HG02763 (cell line): ENCODE measurements at regions not wholly inside any gene's neighbourhood (a gene's known extent, or its start where the extent isn't known, plus 50 kb on each side); places are given as distances from the start of the nearest gene placed in this dataset.
"Not testable (repeated sequence)": the region's sequence is repeated elsewhere in the genome, so short reads cannot be mapped to it uniquely, and the experiment has no call there.

Source experiments
- ATAC-seq: cut with Tn5 transposase; IDR thresholded peaks from one replicate; pipeline ENCODE4 v1.9.1; 2021; ENCODE audit warnings: mild to moderate bottlenecking, moderate library complexity; ENCODE audit not compliant: unreplicated experiment

DNA sequence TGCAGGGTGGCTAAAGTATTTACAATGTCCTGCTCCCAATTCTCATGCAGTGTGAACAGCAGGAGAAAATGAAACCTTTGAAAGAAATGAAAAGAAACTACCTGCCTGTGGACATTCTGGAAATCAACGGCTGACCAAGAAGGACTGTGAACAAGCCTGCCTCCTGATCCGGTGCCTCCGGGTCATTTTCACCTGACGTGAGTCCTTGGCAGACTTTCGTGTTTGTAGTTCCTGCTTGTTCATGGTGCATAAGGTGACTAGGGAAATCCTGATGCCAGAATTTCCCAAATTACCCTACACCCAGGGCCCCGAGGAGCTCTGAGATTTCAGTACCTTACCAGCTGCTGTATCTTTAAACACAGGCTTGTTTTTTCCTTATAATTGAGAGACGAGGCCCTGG lies 317.5 kb downstream of the TLE1 start:
- no peak for ATAC-seq

DNA sequence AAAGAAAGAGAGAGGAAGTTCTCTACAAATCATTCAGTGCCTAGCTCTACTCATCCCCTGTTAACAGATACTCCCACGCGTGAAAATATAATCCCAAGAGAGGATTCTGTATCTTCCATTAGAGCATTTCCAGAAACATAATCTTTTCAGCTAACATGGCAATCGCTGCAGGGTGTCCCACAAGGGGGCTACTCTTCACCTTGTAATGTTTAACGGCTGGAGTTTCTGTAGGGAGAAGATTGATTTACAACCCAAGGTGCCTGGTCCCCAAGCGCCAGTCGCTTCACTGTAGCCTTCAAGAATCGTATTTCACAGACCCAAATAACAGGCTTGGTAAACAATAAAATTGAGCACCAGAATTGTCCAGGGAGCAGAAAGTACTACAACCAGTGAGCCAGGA lies 318.7 kb downstream of the TLE1 start:
- ATAC-seq: no peak

DNA sequence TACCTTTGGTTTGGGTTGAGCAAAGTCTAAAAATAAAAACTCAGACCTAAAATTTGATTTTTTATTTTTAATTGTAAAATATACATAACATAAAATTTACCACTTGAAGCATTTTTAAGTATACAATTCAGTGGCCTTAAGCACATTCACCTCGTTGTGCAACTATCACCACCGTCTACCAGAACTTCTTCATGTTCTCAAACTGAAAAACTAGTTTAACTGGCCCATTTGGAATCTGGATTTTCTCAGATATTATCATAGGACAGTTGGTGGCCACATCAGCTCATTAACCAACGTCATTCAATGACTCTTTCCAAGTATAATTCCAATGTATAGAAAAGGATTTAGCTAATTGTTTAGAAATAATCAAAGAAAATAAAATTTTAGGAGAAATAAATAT lies 319.3 kb downstream of the TLE1 start:
- no peak for ATAC-seq

DNA sequence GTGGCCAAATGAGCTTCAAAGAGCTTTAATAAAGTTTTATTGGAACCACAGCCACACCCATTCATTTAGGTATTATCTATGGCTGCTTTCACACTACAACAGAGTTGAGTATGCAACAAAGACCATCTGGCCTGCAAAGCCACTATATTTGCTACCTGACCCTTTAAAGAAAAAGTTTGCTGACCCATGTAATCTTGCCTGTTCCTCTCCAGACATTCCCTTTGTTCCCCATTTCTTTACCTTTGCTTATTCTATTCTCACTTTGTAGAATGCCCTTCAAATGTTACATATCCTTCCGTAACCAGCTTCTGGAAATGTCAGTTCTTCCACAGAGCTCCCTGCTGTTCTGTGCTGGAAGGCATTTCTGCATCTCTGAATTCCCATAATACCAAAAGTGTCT lies 320.2 kb downstream of the TLE1 start:
- no peak for ATAC-seq

DNA sequence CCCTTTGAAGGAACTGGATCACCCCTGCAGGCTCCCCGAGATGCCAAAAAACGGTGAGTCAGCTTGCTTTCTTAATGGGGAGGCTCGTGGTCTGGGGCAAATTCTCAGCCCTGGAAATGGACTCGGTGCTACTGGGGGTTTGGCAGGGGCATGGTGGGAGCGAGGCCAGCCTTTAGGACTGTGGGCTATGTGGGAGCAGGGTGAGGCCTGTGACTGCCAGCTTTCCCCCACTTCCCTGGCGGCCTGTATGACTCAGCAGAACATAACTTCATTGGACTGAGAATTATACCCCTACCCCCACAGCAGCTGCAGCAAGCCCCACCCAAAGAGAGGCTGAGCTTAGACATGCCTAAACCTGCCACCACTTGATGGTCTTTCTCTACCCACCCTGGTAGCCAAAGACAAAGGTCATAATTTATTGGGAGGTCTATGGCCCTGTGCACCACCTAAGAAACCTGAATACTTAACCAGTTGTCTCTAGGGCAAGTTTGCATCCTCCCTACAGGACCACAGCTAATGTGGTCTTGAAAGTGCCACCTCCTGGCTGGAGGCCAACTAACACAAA lies 325.3 kb downstream of the TLE1 start:
- no peak for ATAC-seq

DNA sequence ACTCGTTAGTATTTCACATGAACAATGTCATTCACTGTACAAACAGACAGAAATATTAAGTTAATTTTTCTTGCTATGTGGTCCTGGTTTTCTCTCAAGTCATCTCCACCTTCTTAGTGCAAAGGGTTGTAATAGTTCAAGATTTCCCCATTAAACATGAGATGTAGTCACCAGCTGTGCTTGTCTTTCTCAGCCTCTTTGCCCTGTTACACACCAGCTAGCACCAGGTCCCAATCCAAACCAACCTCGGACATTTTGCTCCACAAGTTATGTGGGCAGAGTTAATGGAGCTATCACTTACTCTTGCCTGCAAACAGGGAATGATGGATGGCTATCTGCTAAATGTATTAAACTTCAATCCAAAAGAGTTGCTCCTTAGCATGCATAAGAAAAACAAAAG lies 328.1 kb downstream of the TLE1 start:
- no peak for ATAC-seq

DNA sequence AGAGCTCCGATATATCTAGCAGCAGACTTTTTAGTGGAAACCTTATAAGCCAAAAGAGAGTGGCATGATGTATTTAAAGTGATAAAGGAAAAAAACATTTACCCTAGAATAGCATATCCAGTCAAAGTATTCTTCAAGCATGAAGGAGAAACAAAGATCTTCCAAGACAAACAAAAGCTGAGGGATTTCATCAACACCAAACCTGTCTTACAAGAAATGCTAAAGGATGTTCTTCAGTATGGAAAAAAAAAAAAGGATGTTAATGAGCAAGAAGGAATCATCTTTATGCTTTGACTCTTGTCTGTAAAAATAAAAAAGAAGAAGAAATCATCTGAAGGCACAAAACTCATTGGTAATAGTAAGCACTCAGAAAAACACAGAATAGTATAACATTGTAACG lies 338.2 kb downstream of the TLE1 start:
- no peak for ATAC-seq

DNA sequence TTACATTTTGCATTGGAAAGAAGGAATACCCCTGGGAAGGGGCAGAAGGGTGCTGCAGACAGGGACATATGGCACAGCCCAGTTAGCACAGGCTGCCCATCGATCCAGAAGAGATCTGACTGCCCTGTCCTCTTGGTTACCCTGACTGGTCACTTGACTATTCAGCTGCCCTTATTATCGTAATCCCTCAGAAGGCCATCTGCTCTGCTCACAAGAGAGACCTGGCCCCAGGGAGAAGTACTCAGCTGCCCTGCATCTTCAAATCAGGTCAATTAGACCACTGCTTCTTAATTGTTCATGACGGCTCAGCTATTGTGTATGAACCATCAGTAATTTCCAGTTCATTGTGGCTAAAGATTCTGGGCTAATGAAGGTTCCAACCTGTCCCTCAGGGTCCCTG lies 345.0 kb downstream of the TLE1 start:
- no peak for ATAC-seq

DNA sequence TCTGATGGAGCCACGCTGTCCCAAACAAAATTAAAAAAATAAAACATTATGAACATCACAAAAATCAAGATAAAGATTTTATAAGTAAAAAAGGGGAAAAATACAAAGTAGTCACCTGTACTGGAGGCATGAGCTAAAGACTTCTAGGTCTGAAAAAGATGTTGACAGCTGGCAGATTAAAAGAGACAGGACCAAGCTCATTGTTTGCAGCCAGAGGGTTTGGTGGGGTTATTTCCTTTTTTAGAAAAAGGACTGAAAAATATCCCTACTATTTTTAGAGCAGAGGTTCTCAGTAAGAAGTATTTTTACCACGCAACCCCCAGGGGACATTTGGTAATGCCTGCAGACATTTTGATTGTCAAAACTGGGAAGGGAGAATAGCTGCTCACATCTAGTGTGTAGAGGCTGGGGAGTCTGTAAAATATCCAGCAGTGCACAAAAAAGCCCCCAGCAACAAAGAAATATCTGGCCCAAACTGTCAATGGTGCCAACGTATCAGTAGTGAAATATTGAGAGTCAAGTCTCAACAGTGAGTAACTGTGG lies 353.4 kb downstream of the TLE1 start:
- no peak for ATAC-seq

DNA sequence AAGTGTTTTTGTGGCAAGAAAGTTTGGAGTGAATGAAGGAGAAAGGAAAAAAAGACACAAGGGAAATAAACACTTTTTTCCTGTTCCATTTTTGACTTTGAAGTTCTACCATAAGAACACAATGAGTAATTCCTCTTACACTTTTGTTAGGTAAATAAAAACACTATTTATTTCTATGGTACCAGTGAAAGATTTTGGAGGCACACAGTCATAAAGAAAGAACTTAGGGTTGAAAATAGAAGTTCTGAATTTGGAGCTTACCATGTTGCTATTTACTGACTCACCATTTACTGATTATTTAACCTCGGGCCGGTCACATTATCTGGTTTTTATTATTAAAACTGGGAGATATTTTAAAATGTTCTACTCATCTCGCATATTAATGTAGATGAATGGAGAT lies 367.8 kb downstream of the TLE1 start:
- ATAC-seq: no peak

DNA sequence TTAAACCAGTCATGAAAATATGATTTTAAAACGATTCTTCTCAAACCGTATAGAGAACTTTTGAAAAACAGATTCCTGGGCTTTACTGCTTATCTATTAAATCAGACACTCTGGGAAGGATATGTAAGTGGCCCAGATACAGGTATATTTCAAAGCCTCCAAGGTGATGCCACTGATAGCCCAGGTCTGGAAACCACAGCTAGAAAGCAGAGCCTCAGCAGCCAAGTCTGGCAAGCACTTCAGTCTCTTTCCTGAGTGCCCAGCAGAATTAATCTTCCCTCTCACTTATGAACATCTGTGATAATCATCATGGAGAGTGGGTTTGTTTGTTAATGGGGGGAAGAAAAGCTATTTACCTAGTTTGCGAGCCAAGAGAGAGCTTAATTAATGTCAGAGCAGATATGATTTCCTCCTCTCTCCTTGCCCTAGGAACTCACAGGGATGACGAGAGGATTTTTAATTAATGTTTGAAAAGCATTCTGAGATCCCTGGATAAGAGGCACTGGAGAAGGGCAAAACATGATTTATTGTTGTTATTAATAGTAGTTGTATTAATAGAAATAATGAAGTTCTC lies 368.4 kb downstream of the TLE1 start:
- ATAC-seq: no peak

DNA sequence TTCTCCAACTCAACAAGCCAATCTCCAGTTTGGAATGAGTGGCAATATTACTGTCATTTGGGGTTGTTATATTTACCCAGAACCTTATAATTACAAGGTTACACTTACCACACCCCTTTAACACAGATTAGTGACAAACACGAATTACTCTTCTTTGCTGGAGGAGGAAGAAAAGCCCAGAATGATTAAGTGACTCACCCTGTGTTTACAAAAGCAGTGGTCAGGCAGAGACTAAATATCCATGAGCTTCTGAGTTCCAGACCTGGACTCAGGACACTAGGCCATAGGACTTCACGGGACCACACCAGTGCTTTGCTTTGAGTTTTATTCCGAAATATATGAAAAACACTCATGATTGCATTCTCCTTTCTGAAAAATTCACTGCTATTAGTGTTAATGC lies 370.8 kb downstream of the TLE1 start:
- ATAC-seq: no peak

DNA sequence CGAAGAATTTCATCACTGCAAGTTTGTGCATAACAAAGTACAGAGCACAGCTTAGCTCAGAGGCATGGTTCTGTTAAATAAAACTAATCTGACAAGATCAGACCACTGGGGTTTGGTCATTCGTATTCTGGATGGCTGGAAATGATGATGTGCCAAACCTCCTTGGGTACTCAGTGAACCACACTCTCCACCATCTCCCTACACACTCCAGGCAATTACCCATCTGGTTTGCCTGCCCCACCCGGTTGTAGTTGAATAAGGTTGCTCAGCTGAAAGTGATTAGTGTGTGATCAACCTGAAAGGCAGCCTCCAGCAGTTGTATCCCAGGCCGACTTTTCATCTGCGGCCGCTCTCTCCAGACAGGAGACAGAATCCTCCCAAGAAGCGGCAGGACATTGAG lies 371.4 kb downstream of the TLE1 start:
- no peak for ATAC-seq

DNA sequence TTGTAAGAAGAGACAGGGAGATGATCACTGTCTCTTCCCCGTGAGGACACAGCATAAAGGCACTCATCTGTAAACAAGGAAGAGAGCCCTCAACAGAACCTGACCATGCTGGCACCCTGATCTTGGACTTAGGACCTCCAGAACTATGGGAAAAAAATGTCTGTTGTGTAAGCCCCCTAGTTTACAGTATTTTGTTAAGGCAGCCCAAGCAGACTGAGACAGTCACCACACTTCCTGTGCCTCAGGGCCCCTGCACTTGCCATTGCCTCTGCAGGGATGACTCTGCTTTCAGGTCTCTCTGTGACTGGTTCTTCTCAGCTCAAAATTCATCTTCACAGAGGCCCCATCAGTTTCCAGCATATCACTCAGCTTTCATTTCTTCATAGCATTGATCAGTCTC lies 372.1 kb downstream of the TLE1 start:
- ATAC-seq: no peak

DNA sequence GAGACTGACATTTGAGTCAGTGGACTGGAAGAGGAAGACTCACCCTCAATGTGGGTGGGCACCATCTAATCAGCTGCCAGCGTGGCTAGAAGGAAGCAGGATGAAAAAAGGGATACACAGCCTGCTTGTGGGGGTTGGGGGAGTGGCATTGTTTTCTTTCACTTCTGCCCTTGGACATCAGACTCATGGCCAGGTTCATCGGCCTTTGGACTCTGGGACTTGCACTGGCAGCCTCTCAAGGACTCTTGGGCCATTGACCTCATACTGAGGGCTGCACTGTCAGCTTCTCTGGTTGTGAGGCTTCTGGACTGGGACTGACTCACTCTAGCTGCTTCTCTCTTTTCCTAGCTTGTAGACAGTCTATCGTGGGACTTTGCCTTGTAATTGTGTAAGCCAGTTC lies 374.9 kb downstream of the TLE1 start:
- no peak for ATAC-seq

DNA sequence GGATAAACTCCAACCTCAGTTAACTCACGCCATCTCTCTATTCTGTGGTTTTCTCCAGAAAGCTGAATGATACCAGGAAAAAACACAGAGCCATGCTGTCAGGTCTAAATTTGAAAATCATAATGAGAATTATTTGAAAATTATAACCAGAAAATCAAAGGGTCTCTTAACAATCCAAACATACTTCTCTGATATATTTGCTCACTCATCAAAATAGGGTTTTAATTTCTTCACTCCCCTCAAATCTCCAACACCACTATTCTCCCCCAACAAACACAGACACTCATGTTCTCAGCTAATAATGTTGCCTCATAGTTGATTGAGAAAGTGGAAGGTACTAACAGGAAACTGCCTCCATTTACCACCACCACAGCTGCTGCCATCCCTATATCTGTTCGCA lies 375.5 kb downstream of the TLE1 start:
- no peak for ATAC-seq

DNA sequence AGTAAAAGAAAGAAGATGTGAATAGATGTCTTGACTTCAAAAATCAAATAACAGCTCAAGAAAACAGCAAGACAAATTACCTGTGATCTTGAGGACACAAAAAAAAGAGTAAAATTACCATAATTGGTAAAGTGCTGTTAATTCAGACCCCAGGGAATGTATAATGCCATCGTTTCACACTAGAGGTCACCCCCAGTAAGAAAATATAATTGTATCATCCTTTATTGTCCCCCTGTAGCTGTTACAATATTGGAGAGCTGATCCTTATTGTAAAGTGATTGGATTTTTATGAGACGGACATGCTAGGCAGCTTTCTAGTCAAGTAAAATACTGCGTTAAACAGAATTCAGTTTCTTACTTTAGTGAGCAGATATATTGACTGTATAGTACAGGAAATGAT lies 377.0 kb downstream of the TLE1 start:
- no peak for ATAC-seq

DNA sequence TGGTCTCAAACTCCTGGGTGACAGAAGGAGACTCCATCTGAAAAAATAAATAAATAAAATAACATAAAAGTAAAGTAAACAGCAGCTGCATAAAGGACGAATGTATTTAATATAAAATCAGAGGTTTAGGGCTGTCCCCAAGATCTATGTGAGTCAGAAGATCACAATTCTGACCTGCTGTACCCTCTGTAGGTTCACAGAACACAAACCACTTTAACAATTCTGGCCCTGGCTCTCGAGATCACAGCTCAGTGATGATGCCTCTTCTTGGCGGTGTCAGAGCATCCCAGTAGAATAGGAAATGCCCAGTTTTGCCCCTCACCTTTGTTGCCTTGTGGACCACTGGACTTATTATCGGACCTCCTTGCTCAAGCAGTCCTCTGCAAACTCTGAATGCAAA lies 380.9 kb downstream of the TLE1 start:
- no peak for ATAC-seq

DNA sequence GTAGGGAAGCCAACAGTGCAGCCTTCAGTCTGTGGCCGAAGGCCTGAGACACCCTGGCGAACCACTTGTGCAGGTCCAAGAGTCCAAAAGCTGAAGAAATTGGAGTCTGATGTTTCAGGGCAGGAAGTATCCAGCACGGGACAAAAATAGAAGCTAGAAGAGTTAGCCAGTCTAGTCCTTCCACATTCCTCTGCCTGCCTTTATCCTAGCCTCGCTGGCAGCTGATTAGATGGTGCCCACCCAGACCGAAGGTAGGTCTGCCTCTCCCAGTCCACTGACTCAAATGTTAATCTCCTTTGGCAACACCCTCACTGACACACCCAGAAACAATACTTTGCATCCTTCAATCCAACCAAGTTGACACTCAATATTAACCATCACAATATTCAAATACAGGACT lies 381.6 kb downstream of the TLE1 start:
- ATAC-seq: not testable (repeated sequence)

DNA sequence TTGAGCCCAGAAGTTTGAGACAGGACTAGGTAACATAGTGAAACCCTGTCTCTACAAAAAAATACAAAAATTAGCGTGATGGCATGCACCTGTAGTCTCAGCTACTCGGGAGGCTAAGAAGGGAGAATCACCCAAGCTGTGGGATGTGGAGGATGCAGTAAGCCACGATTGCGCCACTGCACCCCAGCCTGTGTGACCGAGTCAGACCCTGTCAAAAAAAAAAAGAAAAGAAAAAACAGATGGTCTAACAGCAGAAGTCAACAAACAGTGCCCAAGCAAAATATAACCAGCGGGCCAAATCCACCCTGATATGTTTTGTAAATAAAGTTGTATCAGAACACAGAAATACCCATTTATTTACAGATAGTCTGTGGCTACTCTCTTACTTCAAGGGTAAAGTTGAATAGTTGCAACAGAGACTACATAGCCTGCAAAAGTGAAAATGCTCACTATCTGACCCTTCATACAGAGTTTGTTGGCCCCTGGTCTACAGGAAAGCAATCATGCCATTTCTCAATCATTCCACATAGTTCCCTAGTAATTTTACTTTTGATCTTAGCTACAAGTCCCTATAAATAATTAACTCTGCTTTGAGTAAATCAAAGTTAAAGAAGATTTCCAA lies 383.7 kb downstream of the TLE1 start:
- ATAC-seq: no peak

DNA sequence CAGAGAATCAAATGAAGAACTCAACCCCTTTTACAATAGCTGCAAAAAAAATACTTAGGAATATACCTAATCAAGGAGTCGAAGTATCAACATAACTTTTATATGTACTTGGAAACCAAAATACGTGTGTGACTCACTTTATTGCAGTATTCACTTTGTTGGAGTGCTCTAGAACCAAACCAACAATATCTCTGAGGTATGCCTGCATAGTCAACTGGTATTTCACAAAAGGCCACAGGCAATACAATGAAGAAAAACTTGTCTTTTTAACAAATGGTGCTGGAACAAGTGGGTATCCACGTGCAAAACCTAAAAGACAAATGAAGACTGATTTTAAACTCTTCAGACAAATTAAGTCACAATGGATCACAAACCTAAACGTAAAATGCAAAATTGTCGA lies 385.7 kb downstream of the TLE1 start:
- ATAC-seq: no peak

DNA sequence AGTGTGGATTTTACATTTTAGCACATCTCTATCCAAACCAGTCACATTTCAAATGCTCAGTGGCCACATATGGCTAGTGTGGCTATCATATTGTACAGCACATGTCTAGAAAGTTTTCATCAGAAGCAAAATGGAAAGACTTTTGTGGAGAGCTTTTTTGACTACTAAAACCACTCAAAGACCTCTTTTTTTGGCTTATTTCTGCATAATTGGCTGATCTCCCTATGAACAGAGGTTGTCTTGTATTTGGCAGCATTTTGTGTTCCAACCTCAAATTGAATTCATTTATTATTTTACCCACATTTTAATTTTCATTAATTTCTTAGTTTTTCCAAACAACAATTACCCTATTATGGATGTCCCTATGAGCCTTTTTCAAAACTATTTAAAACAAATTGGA lies 395.7 kb downstream of the TLE1 start:
- ATAC-seq: no peak
